HPDE6-E6E7 (cell line): ENCODE measurements at regions not wholly inside any gene's neighbourhood (a gene's known extent, or its start where the extent isn't known, plus 50 kb on each side); places are given as distances from the start of the nearest gene placed in this dataset.
"Not testable (repeated sequence)": the region's sequence is repeated elsewhere in the genome, so short reads cannot be mapped to it uniquely, and the experiment has no call there.

Source experiments
- DNase-seq: peaks from one replicate; pipeline ENCODE4 v3.0.0; 2011; ENCODE audit warnings: missing footprints; ENCODE audit errors: extremely low spot score

GRCh38 chr2:194697439-194697838, 959.6 kb upstream of the SLC39A10 start:
- DNase-seq, result no peak

- no peak for DNase-seq
These were observed 960.3 kb upstream of the SLC39A10 start for GRCh38 chr2:194696690-194697089.

GRCh38 chr2:194686569-194686968, 970.5 kb upstream of the SLC39A10 start:
- no peak for DNase-seq

GRCh38 chr2:194674043-194674442, 983.0 kb upstream of the SLC39A10 start:
- DNase-seq, result no peak

GRCh38 chr2:194672994-194673393, 984.0 kb upstream of the SLC39A10 start:
- DNase-seq, result peak; percentile 15

GRCh38 chr2:194661431-194661830, 995.6 kb upstream of the SLC39A10 start:
- no peak for DNase-seq

GRCh38 chr2:194639057-194639456, 1018.0 kb upstream of the SLC39A10 start:
- DNase-seq, result not testable (repeated sequence)

GRCh38 chr2:194621945-194622344, 1035.1 kb upstream of the SLC39A10 start:
- DNase-seq, result no peak

GRCh38 chr2:194619366-194619765, 1037.7 kb upstream of the SLC39A10 start:
- DNase-seq, result no peak

- DNase-seq, result no peak
These were observed 1038.6 kb upstream of the SLC39A10 start for GRCh38 chr2:194618432-194618831.

GRCh38 chr2:194616334-194616733, 1040.7 kb upstream of the SLC39A10 start:
- DNase-seq, result no peak

- no peak for DNase-seq
These were observed 1046.7 kb upstream of the SLC39A10 start for GRCh38 chr2:194610297-194610696.

GRCh38 chr2:194603429-194603828, 1053.6 kb upstream of the SLC39A10 start:
- no peak for DNase-seq

GRCh38 chr2:194602750-194603149, 1054.3 kb upstream of the SLC39A10 start:
- no peak for DNase-seq

- no peak for DNase-seq
These were observed 1065.8 kb upstream of the SLC39A10 start for GRCh38 chr2:194591192-194591591.

GRCh38 chr2:194587739-194588270, 1069.2 kb upstream of the SLC39A10 start:
- DNase-seq, result no peak

GRCh38 chr2:194567661-194568017, 1089.4 kb upstream of the SLC39A10 start:
- no peak for DNase-seq

- no peak for DNase-seq
These were observed 1089.9 kb upstream of the SLC39A10 start for GRCh38 chr2:194566907-194567660.

GRCh38 chr2:194564422-194564821, 1092.6 kb upstream of the SLC39A10 start:
- DNase-seq, result no peak

- no peak for DNase-seq
These were observed 1094.7 kb upstream of the SLC39A10 start for GRCh38 chr2:194562329-194562728.

GRCh38 chr2:194559964-194560363, 1097.1 kb upstream of the SLC39A10 start:
- DNase-seq, result no peak

GRCh38 chr2:194559523-194559922, 1097.5 kb upstream of the SLC39A10 start:
- no peak for DNase-seq

- DNase-seq, result no peak
These were observed 1099.0 kb upstream of the SLC39A10 start for GRCh38 chr2:194557993-194558392.

- no peak for DNase-seq
These were observed 1100.4 kb upstream of the SLC39A10 start for GRCh38 chr2:194556629-194557028.
